ENCODE measurements at regions not wholly inside any gene's neighbourhood (a gene's known extent, or its start where the extent isn't known, plus 50 kb on each side); places are given as distances from the start of the nearest gene placed in this dataset.

GRCh38 chr1:4108758-4109627, 208.9 kb upstream of the C1orf174 start:
- no peak for TF ChIP-seq CTCF (IDR thresholded peaks at IDR 0.05)
- no peak for TF ChIP-seq POLR2A (IDR thresholded peaks at IDR 0.05)
